OCI-LY1 (cell line): ENCODE measurements at regions not wholly inside any gene's neighbourhood (a gene's known extent, or its start where the extent isn't known, plus 50 kb on each side); places are given as distances from the start of the nearest gene placed in this dataset.

Experiments
- EZH2 ChIP-seq: fragments of 200-600 bp; sonication (generic), shearing (Covaris generic); IDR thresholded peaks from 2 replicates; pipeline ENCODE4 v1.8.0; 2017; ENCODE audit warnings: borderline replicate concordance, mixed run types, mild to moderate bottlenecking, antibody characterized with exemption, low read length, moderate library complexity, mixed read lengths
- TF ChIP-seq, protein P1 (sequence below): fragments of 200-600 bp; sonication (generic), shearing (Covaris generic); IDR thresholded peaks from 2 replicates; pipeline ENCODE4 v1.5.1; 2017; ENCODE audit warnings: mild to moderate bottlenecking, antibody characterized with exemption, low read length, moderate library complexity, mixed read lengths

DNA sequence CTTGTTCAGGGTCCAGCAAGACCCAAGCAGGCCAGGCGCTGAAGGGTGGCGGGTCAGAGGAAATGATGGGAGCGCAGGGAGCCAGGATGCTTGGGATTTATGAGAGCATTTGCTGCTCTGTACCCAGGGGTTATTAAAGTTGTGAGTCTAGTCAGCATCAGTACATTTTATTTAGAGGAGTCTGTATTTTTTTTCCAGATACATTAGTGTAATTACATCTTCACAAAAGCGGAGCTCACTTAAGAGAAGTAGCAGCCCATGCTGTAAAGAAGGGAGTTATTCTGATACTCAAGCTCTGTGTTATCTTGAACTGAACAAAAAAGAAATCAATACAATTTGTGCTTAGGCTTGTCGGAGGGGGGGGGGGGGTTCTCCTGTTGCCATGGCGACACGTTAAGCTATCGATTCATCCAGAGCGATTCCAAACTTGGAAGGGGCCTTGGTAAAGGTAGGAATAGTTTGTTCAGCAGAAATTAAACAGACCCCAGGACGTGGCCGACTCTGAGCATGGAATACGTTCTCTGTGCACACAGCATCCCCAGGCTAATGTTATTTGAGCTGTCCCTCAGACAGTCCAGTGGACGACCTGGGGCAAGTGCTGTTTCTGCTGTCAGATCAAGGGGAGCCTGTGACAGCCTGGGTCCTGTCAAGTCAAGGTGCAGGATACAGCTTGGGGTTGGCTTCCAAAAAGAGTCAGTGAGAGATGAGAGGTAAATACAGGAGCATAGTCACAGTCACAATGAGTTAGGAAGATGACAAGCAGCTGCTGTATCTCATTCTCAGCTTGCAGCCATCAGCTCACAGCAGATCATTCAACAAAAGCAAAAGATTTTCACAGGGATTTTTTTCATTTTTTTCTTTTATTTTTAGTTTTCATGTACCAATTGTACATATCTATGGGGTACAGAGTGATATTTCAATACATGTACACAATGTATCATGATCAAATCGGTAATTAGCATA lies 387.6 kb downstream of the DCDC2C start:
- no peak for TF ChIP-seq EZH2
- TF ChIP-seq, protein P1, sequence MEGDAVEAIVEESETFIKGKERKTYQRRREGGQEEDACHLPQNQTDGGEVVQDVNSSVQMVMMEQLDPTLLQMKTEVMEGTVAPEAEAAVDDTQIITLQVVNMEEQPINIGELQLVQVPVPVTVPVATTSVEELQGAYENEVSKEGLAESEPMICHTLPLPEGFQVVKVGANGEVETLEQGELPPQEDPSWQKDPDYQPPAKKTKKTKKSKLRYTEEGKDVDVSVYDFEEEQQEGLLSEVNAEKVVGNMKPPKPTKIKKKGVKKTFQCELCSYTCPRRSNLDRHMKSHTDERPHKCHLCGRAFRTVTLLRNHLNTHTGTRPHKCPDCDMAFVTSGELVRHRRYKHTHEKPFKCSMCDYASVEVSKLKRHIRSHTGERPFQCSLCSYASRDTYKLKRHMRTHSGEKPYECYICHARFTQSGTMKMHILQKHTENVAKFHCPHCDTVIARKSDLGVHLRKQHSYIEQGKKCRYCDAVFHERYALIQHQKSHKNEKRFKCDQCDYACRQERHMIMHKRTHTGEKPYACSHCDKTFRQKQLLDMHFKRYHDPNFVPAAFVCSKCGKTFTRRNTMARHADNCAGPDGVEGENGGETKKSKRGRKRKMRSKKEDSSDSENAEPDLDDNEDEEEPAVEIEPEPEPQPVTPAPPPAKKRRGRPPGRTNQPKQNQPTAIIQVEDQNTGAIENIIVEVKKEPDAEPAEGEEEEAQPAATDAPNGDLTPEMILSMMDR: no peak
